GM18498 (cell line): ENCODE measurements at regions not wholly inside any gene's neighbourhood (a gene's known extent, or its start where the extent isn't known, plus 50 kb on each side); places are given as distances from the start of the nearest gene placed in this dataset.

Experiments
- ATAC-seq: cut with Tn5 transposase; IDR thresholded peaks from one replicate; pipeline ENCODE4 v1.9.1; 2021; ENCODE audit warnings: mild to moderate bottlenecking, moderate library complexity; ENCODE audit not compliant: unreplicated experiment

- ATAC-seq: no peak
Observed at GRCh38 chr5:116856271-116856670, 281.6 kb upstream of the SEMA6A start.

DNA sequence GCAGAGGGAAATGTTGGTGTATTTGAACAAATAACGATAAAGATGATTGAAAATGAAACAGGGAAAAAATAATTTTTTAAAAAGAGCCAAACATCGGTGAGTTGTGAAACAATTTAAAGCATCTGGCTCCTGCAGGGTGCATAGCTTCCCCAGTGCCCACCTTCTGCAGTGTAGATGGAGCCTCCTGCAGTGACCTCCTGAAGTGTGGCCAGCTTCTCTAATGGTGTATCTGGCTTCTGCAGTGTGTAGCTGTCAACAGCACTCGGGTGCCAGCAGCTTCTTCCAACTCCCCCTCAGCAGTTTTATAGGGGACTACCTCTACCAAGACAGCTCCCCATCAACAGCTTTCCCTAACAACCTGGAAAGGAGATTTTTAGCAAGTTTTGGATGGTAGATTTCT is 279.4 kb upstream of the SEMA6A start:
- ATAC-seq: no peak

GRCh38 chr5:116848954-116849581 is 274.4 kb upstream of the SEMA6A start:
- no peak for ATAC-seq

GRCh38 chr5:116847960-116848359 is 273.3 kb upstream of the SEMA6A start:
- no peak for ATAC-seq

DNA sequence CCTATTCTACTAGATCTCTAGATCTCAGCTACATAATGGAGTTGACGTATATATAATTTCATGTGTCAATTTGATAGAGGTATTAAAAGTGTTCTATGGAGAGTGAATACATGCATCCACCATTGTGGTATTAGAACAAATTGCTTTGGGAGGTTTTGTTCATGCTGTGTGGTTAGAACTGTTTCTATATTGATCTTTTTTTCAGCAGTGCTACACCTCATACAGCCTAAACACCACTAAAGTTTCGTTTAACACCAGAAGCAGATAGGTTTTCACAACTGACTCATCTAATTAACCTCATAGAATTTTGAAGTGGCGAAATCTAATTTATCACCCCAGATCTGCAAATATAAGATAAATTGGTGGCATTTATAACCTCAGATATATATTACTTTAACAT is 269.4 kb upstream of the SEMA6A start:
- ATAC-seq: no peak

DNA sequence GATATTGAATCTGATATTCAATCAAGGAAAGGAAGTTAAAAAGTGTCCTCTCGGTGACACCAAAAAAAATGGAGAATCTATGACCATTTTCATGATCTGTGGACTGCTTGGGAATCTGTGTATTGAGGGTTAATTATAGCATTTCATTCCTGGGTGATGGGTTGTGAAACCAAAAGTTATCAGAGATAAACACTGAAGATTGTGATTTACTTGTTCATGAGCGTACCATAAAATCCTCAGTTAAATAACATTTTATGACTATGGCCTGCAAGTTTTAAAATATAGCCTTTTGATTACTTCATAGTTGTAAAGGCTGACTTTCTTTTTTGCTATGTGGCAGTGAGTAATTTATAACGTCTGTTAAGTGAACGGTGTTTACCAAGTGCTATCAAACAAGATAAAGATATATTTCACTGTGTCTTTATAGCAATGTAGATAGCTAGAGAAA is 267.9 kb upstream of the SEMA6A start:
- no peak for ATAC-seq

DNA sequence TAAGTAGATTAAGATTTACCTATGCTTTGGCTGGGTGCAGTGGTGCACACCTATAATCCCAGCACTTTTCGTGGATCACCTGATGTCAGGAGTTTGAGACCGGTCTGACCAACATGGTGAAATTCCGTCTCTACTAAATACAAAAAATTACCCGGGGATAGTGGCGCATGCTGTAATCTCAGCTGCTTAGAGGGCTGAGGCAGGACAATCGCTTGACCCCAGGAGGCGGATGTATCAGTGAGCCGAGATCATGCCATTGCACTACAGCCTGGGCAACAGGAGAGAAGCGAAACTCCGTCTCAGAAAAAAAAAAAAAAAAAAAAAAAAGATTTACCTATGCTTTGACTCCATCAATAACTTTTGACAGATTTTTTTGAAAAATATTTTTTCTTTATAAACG is 267.1 kb upstream of the SEMA6A start:
- no peak for ATAC-seq

GRCh38 chr5:116838011-116838536 is 263.5 kb upstream of the SEMA6A start:
- ATAC-seq: no peak

- no peak for ATAC-seq
Observed at GRCh38 chr5:116834796-116835515, 260.3 kb upstream of the SEMA6A start.

GRCh38 chr5:116830079-116830478 is 255.5 kb upstream of the SEMA6A start:
- ATAC-seq: no peak

DNA sequence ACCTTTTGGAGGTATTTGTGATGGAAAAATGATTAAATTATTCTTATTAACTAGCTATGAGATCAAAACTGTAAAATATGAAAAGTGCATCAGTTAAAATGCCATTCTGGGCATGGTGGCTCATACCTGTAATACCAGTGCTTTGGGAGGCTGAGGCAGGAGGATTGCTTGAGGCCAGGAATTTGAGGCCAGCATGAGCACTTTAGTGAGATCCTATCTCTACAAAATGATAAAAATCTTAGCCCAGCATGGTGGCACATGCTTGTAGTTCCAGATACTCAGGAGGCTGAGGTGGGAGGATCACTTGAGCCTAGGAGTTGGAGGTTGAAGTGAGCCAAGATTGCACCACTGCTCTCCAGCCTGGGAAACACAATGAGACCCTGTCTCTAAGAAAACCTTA is 252.5 kb upstream of the SEMA6A start:
- ATAC-seq: no peak

- no peak for ATAC-seq
Observed at GRCh38 chr5:116825486-116825885, 250.9 kb upstream of the SEMA6A start.

GRCh38 chr5:116824751-116825438 is 250.3 kb upstream of the SEMA6A start:
- ATAC-seq: no peak

DNA sequence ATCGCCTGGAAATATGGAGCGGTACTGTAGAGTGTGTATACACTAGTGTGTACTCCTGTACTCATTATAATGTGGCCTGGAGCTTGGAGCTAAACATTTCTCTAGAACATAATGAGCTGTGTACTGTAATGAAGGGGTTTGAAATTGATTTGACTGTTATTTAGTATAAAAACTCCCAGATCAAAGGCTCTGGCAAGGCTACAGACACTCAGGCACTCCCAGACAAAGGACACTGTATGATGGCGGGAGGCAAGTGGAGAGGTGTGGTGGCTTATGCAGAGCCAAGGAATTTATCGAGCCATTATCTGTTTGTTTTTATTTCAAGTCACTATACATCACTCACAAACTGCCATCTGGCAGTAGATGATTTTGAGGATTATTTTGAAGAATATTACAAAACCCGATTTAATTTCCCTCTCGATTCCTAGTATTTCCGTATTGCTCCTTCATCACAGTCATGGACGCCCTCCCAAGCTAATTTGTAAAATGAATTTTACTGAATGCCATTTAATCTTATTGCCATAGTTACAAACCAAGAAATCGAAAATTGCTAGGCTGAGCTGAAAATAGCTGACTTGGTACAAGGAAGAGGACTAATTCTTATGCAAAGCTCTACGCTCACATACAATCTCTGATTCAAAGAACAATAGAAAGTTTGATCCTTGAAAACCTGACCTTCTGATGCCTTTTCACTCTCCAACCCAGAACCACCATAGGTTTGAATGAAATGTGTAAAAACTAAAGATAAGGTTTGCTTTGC is 240.2 kb upstream of the SEMA6A start:
- ATAC-seq: no peak

DNA sequence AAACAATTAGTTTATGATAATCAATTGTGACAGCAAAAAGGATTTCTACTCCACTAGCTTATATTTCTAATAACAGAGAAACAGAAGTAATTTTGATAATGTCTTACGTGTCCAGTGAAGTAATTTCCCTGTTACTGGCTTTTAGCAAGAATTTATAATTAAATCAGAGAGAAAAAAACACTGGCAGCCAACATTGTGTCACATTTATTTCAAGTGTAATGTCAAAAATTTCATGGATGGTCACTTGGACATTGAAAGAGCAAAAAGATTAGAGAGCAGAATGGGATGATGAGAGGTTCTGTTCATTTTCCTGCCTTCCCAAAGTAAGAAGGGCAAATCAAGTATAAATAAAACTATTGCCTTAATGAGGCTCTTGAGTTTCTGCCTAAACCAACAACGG is 239.3 kb upstream of the SEMA6A start:
- ATAC-seq: no peak

- no peak for ATAC-seq
Observed at GRCh38 chr5:116813356-116813755, 238.7 kb upstream of the SEMA6A start.

DNA sequence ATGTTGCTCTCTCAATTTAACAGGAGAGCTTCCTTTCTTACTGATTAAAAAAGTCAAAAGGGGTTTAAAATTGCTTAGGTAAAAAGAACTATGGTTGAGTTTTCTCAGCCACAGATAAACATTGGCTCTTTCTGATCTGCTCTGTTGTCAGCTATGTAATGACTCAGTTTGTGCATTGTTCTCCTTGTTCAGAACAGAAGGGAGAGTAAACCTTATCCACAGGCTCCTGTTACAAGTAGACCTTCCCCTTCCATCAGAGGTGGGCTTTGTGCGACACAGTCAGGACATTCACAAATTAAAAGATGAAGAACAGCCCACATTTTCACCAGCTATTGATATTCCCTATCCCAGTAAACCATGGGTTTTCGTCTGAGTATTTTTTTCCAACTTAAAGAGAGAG is 236.3 kb upstream of the SEMA6A start:
- ATAC-seq: no peak

GRCh38 chr5:116806836-116807235 is 232.2 kb upstream of the SEMA6A start:
- ATAC-seq: no peak

DNA sequence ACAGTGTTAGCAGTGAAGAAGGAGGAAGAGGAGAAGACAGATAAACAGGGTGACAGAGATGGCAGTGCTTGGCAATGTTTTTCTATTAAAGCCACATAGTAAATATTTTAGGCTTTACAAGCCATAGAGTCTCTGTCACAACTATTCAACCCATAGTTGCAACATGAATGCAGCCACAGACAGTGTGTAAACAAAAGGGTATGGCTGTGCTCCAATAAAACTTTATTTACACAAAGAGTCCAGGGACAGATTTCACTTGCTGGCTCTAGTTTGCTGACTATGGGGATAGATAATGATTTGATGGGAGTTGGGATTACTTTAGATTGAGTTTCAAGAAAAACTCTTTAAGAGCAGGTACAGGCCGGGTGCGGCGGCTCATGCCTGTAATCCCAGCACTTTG is 224.8 kb upstream of the SEMA6A start:
- ATAC-seq: no peak

GRCh38 chr5:116795189-116795588 is 220.6 kb upstream of the SEMA6A start:
- ATAC-seq: no peak

GRCh38 chr5:116789522-116789921 is 214.9 kb upstream of the SEMA6A start:
- no peak for ATAC-seq
